ENCODE measurements at regions not wholly inside any gene's neighbourhood (a gene's known extent, or its start where the extent isn't known, plus 50 kb on each side); places are given as distances from the start of the nearest gene placed in this dataset.

GRCh38 chr1:94684690-94685250 is 135.4 kb upstream of the SLC44A3 start:
- TF ChIP-seq TAF1 (conservative IDR thresholded peaks at IDR 0.05) (no peak), EGR1 (IDR thresholded peaks at IDR 0.05; ENCODE audit: low read depth in 2 of 2) (no peak), HNF4G (IDR thresholded peaks at IDR 0.05) (no peak), YY1 (IDR thresholded peaks at IDR 0.05) (no peak), GABPA (IDR thresholded peaks at IDR 0.05 in 1 of 2, conservative IDR thresholded peaks at IDR 0.05 in 1 of 2) (no peak), SP1 (IDR thresholded peaks at IDR 0.05) (no peak), RAD21 (IDR thresholded peaks at IDR 0.05) (no peak), NR2F2 (IDR thresholded peaks at IDR 0.05) (no peak), RXRA (IDR thresholded peaks at IDR 0.05) (no peak), JUND (IDR thresholded peaks at IDR 0.05) (no peak), CTCF (IDR thresholded peaks at IDR 0.05; ENCODE audit: low read depth, low read length, missing input control) (no peak)
- TF ChIP-seq, protein P1, sequence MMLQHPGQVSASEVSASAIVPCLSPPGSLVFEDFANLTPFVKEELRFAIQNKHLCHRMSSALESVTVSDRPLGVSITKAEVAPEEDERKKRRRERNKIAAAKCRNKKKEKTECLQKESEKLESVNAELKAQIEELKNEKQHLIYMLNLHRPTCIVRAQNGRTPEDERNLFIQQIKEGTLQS (IDR thresholded peaks at IDR 0.05), result no peak
- TF ChIP-seq, protein P2, sequence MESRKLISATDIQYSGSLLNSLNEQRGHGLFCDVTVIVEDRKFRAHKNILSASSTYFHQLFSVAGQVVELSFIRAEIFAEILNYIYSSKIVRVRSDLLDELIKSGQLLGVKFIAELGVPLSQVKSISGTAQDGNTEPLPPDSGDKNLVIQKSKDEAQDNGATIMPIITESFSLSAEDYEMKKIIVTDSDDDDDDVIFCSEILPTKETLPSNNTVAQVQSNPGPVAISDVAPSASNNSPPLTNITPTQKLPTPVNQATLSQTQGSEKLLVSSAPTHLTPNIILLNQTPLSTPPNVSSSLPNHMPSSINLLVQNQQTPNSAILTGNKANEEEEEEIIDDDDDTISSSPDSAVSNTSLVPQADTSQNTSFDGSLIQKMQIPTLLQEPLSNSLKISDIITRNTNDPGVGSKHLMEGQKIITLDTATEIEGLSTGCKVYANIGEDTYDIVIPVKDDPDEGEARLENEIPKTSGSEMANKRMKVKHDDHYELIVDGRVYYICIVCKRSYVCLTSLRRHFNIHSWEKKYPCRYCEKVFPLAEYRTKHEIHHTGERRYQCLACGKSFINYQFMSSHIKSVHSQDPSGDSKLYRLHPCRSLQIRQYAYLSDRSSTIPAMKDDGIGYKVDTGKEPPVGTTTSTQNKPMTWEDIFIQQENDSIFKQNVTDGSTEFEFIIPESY (IDR thresholded peaks at IDR 0.05), result no peak
- TF ChIP-seq, protein P3, sequence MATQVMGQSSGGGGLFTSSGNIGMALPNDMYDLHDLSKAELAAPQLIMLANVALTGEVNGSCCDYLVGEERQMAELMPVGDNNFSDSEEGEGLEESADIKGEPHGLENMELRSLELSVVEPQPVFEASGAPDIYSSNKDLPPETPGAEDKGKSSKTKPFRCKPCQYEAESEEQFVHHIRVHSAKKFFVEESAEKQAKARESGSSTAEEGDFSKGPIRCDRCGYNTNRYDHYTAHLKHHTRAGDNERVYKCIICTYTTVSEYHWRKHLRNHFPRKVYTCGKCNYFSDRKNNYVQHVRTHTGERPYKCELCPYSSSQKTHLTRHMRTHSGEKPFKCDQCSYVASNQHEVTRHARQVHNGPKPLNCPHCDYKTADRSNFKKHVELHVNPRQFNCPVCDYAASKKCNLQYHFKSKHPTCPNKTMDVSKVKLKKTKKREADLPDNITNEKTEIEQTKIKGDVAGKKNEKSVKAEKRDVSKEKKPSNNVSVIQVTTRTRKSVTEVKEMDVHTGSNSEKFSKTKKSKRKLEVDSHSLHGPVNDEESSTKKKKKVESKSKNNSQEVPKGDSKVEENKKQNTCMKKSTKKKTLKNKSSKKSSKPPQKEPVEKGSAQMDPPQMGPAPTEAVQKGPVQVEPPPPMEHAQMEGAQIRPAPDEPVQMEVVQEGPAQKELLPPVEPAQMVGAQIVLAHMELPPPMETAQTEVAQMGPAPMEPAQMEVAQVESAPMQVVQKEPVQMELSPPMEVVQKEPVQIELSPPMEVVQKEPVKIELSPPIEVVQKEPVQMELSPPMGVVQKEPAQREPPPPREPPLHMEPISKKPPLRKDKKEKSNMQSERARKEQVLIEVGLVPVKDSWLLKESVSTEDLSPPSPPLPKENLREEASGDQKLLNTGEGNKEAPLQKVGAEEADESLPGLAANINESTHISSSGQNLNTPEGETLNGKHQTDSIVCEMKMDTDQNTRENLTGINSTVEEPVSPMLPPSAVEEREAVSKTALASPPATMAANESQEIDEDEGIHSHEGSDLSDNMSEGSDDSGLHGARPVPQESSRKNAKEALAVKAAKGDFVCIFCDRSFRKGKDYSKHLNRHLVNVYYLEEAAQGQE (IDR thresholded peaks at IDR 0.05), result no peak
- no peak overlapping the region for H3K9ac ChIP-seq (ENCODE audit: low read depth in 1 of 2, low read length in 2 of 2)
- H3K36me3 ChIP-seq (ENCODE audit: control insufficient read depth in 4 of 4, insufficient read depth in 3 of 4, low read depth in 1 of 4, low read length in 3 of 4), result no peaks in the 10 kb centered on the region
- no peak overlapping the region for H3K4me3 ChIP-seq (ENCODE audit: low read depth in 1 of 3, low read length in 3 of 3)
- no peaks in the 10 kb centered on the region for H3K9me3 ChIP-seq (ENCODE audit: control insufficient read depth in 4 of 4, low read length in 3 of 4)
- 86% methylated on average over 7 of the region's 7 CpGs for whole genome bisulfite sequencing
- no peak overlapping the region for H3K27ac ChIP-seq (ENCODE audit: low read depth in 1 of 2, low read length in 2 of 2)
- no peaks in the 10 kb centered on the region for H3K27me3 ChIP-seq (ENCODE audit: control insufficient read depth in 4 of 4, insufficient read depth in 4 of 4, low read length in 3 of 4)
- DNase-seq (ENCODE audit: low spot score), result no peak
- H3K4me1 ChIP-seq (ENCODE audit: control insufficient read depth in 4 of 4, insufficient read depth in 4 of 4, low read length in 3 of 4), result no peaks in the 10 kb centered on the region

DNA sequence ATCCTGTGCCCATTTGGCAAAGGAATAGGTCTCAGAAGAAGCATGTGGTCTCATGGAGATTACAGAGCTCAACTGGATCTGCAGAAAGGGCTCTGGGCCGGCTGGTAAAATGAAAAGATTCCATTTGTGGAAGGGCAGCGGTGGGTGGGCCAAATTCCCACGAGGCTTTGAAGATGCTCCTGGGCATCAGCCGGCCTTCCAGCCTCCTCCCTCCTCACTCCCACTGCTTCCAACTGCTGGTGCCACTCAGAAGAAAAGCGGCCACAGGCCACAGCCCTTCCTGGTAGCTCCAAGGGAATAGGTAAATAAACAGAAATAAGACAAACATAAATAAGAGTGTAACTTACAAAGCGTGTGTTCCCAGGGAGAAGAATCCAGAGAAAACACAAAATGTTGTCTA is 136.3 kb upstream of the SLC44A3 start:
- 78% methylated on average over 6 of the region's 6 CpGs for WGBS
- Histone ChIP-seq H3K27ac (ENCODE audit: low read depth in 1 of 2, low read length in 2 of 2) (no peak overlapping the region), H3K9ac (ENCODE audit: low read depth in 1 of 2, low read length in 2 of 2) (no peak overlapping the region), H3K36me3 (ENCODE audit: control insufficient read depth in 4 of 4, insufficient read depth in 3 of 4, low read depth in 1 of 4, low read length in 3 of 4) (no peaks in the 10 kb centered on the region), H3K4me3 (ENCODE audit: low read depth in 1 of 3, low read length in 3 of 3) (no peak overlapping the region), H3K4me1 (ENCODE audit: control insufficient read depth in 4 of 4, insufficient read depth in 4 of 4, low read length in 3 of 4) (no peaks in the 10 kb centered on the region), H3K27me3 (ENCODE audit: control insufficient read depth in 4 of 4, insufficient read depth in 4 of 4, low read length in 3 of 4) (no peaks in the 10 kb centered on the region), H3K9me3 (ENCODE audit: control insufficient read depth in 4 of 4, low read length in 3 of 4) (no peaks in the 10 kb centered on the region)
- TF ChIP-seq FOXA1 (IDR thresholded peaks at IDR 0.05) (no peak), NR2F2 (IDR thresholded peaks at IDR 0.05) (no peak), RXRA (IDR thresholded peaks at IDR 0.05) (no peak), RAD21 (IDR thresholded peaks at IDR 0.05) (no peak), HNF4A (conservative IDR thresholded peaks at IDR 0.05) (no peak), TAF1 (conservative IDR thresholded peaks at IDR 0.05) (no peak)
- TF ChIP-seq, protein P3 (IDR thresholded peaks at IDR 0.05), result no peak
- TF ChIP-seq, protein P1 (IDR thresholded peaks at IDR 0.05), result no peak
- no peak for DNase-seq (ENCODE audit: low spot score)

Measured in liver (tissue), 8 donors.